H1 (cell line): ENCODE measurements at regions not wholly inside any gene's neighbourhood (a gene's known extent, or its start where the extent isn't known, plus 50 kb on each side); places are given as distances from the start of the nearest gene placed in this dataset.

Experiments
- CTCF ChIA-PET: fragments of 300-600 bp; sonication (Branson Sonifier 250); formaldehyde crosslinking; loops from one replicate; lab custom pipeline; 2021; ENCODE audit not compliant: partially characterized antibody; lab: Charles Lee
- POLR2A ChIA-PET: fragments of 300-600 bp; sonication (Branson Sonifier 250); formaldehyde crosslinking; loops from one replicate; lab custom pipeline; 2021; ENCODE audit warnings: inconsistent platforms; ENCODE audit not compliant: partially characterized antibody; lab: Charles Lee
- DNase-seq, 2 experiments: peaks; one replicate each; pipeline versions ENCODE4 v3.0.0 to v3.0.0-alpha.2; 2010 to 2022; ENCODE audit warnings: low spot score in 2 of 2, low read depth in 1 of 2, mixed read lengths in 1 of 2
- FAIRE-seq: peaks from 2 replicates; lab custom pipeline; 2011; peaks lifted over from hg19 to GRCh38; lab: Jason Lieb, UNC
- H2AFZ ChIP-seq: 2 replicates; pipeline ENCODE4 v1.8.1; 2012; ENCODE audit warnings: low read length, inconsistent platforms
- H2AK5ac ChIP-seq: 2 replicates; pipeline ENCODE4 v1.6.1; 2013; ENCODE audit warnings: low read depth, low read length
- H2BK120ac ChIP-seq: replicated peaks from 2 replicates; pipeline ENCODE3; 2013; ENCODE audit warnings: low read depth, low read length, inconsistent platforms
- H2BK12ac ChIP-seq: 2 replicates; pipeline ENCODE4 v1.6.1; 2013; ENCODE audit warnings: low read depth, low read length
- H2BK15ac ChIP-seq: 2 replicates; pipeline ENCODE4 v1.6.1; 2013; ENCODE audit warnings: low read length
- H2BK20ac ChIP-seq: 2 replicates; pipeline ENCODE4 v1.6.1; 2013; ENCODE audit warnings: low read length
- H2BK5ac ChIP-seq: 2 replicates; pipeline ENCODE4 v1.6.1; 2013; ENCODE audit warnings: low read depth, low read length
- H3K14ac ChIP-seq: 2 replicates; pipeline ENCODE4 v1.6.1; 2013; ENCODE audit warnings: inconsistent platforms; ENCODE audit not compliant: insufficient read length
- H3K18ac ChIP-seq: 2 replicates; pipeline ENCODE4 v1.6.1; 2013; ENCODE audit warnings: low read length; ENCODE audit errors: extremely low read depth
- H3K23ac ChIP-seq: 2 replicates; pipeline ENCODE4 v1.6.1; 2013; ENCODE audit warnings: inconsistent platforms; ENCODE audit not compliant: insufficient read length
- H3K23me2 ChIP-seq: 2 replicates; pipeline ENCODE4 v1.6.1; 2013; ENCODE audit warnings: low read depth, low read length
- H3K27ac ChIP-seq: 2 replicates; pipeline ENCODE4 v1.6.1; 2011; ENCODE audit warnings: low read depth, low read length, inconsistent platforms
- H3K27me3 ChIP-seq, 4 experiments: replicated peaks in 1 of 4; 1 replicate in 1 of 4; 2 replicates in 3 of 4; pipeline versions ENCODE4 v1.6.1 to v1.8.1; 2011 to 2013; ENCODE audit warnings: low read length in 3 of 4, mild to moderate bottlenecking in 3 of 4, inconsistent platforms in 2 of 4, mixed read lengths in 2 of 4, moderate library complexity in 1 of 4; ENCODE audit not compliant: control insufficient read depth in 3 of 4, insufficient read depth in 3 of 4; ENCODE audit errors: extremely low read depth in 1 of 4
- H3K36me3 ChIP-seq, 4 experiments: 2 replicates each; pipeline versions ENCODE4 v1.6.1 to v1.8.1; 2011 to 2013; ENCODE audit warnings: mild to moderate bottlenecking in 4 of 4, low read length in 3 of 4, moderate library complexity in 2 of 4, control low read depth in 1 of 4, inconsistent platforms in 1 of 4; ENCODE audit not compliant: insufficient read depth in 4 of 4, control insufficient read depth in 2 of 4
- H3K4ac ChIP-seq: replicated peaks from 2 replicates; pipeline ENCODE3; 2013; ENCODE audit warnings: low read length, low read depth, mixed read lengths, inconsistent platforms; ENCODE audit not compliant: insufficient read length
- H3K4me1 ChIP-seq, 4 experiments: replicated peaks in 1 of 4; 1 replicate in 1 of 4; 2 replicates in 3 of 4; pipeline versions ENCODE4 v1.6.1 to v1.8.1; 2011 to 2013; ENCODE audit warnings: low read length in 3 of 4, inconsistent platforms in 2 of 4, mixed read lengths in 1 of 4; ENCODE audit not compliant: insufficient read depth in 4 of 4, control insufficient read depth in 3 of 4
- H3K4me2 ChIP-seq, 2 experiments: 2 replicates each; pipeline versions ENCODE4 v1.6.1 to v1.8.1; 2011 to 2013; ENCODE audit warnings: low read depth in 2 of 2, low read length in 2 of 2, control low read depth in 1 of 2, inconsistent platforms in 1 of 2, mild to moderate bottlenecking in 1 of 2; ENCODE audit not compliant: insufficient read depth in 1 of 2
- H3K4me3 ChIP-seq, 4 experiments: fragments of 200-600, 300-600 bp in 1 of 4; sonication (generic), shearing (Covaris generic), sonication (Bioruptor Twin) in 1 of 4; 2 replicates each; pipeline versions ENCODE4 v1.5.1 to v1.8.1; 2011 to 2016; ENCODE audit warnings: low read length in 4 of 4, low read depth in 3 of 4, control low read depth in 2 of 4, inconsistent platforms in 2 of 4, mild to moderate bottlenecking in 2 of 4, mixed read lengths in 1 of 4, moderate library complexity in 1 of 4; ENCODE audit not compliant: insufficient read depth in 2 of 4; ENCODE audit errors: extremely low read depth in 1 of 4
- H3K56ac ChIP-seq: replicated peaks from 2 replicates; pipeline ENCODE3; 2013; ENCODE audit warnings: low read depth, mild to moderate bottlenecking, mixed read lengths, low read length, inconsistent platforms; ENCODE audit not compliant: insufficient read length
- H3K79me1 ChIP-seq: 2 replicates; pipeline ENCODE4 v1.6.1; 2013; ENCODE audit warnings: low read depth, low read length, control low read depth
- H3K79me2 ChIP-seq, 2 experiments: 2 replicates each; pipeline versions ENCODE4 v1.6.1 to v1.8.1; 2012 to 2013; ENCODE audit warnings: low read length in 2 of 2, mild to moderate bottlenecking in 2 of 2, inconsistent platforms in 1 of 2; ENCODE audit not compliant: insufficient read depth in 2 of 2, control insufficient read depth in 1 of 2
- H3K9ac ChIP-seq, 4 experiments: replicated peaks in 1 of 4; 1 replicate in 1 of 4; 2 replicates in 3 of 4; pipeline versions ENCODE4 v1.6.1 to v1.8.1; 2011 to 2013; ENCODE audit warnings: low read depth in 3 of 4, low read length in 3 of 4, control low read depth in 2 of 4, mild to moderate bottlenecking in 2 of 4, moderate library complexity in 2 of 4, inconsistent platforms in 1 of 4; ENCODE audit errors: extremely low read depth in 1 of 4
- H3K9me3 ChIP-seq, 2 experiments: 2 replicates each; pipeline versions ENCODE4 v1.6.1 to v1.8.1; 2012 to 2013; ENCODE audit warnings: mild to moderate bottlenecking in 2 of 2, moderate library complexity in 2 of 2, control low read depth in 1 of 2, inconsistent platforms in 1 of 2, low read depth in 1 of 2, low read length in 1 of 2, mixed read lengths in 1 of 2; ENCODE audit not compliant: insufficient read depth in 2 of 2
- H4K20me1 ChIP-seq, 2 experiments: replicated peaks in 1 of 2; 2 replicates each; pipeline versions ENCODE3 to v1.8.1; 2011 to 2013; ENCODE audit warnings: inconsistent platforms in 2 of 2, low read length in 2 of 2, mild to moderate bottlenecking in 1 of 2; ENCODE audit not compliant: insufficient read depth in 2 of 2, control insufficient read depth in 1 of 2
- H4K5ac ChIP-seq: 2 replicates; pipeline ENCODE4 v1.6.1; 2013; ENCODE audit warnings: low read length, low read depth, mixed read lengths, inconsistent platforms; ENCODE audit not compliant: insufficient read length
- H4K8ac ChIP-seq: 2 replicates; pipeline ENCODE4 v1.8.0; 2013; ENCODE audit warnings: mild to moderate bottlenecking, moderate library complexity, low read length, inconsistent platforms; ENCODE audit not compliant: insufficient read depth; ENCODE audit errors: extremely low read depth
- H4K91ac ChIP-seq: replicated peaks from 2 replicates; pipeline ENCODE3; 2013; ENCODE audit warnings: low read length, mixed read lengths, inconsistent platforms; ENCODE audit not compliant: insufficient read length
- ASH2L ChIP-seq: fragments of 200-600, 300-600 bp; sonication (generic); IDR thresholded peaks from one replicate; pipeline ENCODE4 v1.7.1; 2017; ENCODE audit warnings: low read length
- GTF2F1 ChIP-seq: IDR thresholded peaks from 2 replicates; pipeline ENCODE4 v1.6.1; 2012; ENCODE audit warnings: low read depth, low read length, improper control_type of control experiment, borderline replicate concordance
- NRF1 ChIP-seq: IDR thresholded peaks from 2 replicates; pipeline ENCODE4 v1.6.1; 2011; ENCODE audit warnings: mild to moderate bottlenecking, low read depth, low read length, improper control_type of control experiment
- PHF8 ChIP-seq: fragments of 200-600 bp; sonication (generic); conservative IDR thresholded peaks from 2 replicates; pipeline ENCODE4 v1.7.1; 2012; ENCODE audit warnings: low read depth, mild to moderate bottlenecking, inconsistent platforms, low read length, moderate library complexity
- RBBP5 ChIP-seq: IDR thresholded peaks from 2 replicates; pipeline ENCODE4 v1.7.1; 2012; ENCODE audit warnings: low read depth, mild to moderate bottlenecking, inconsistent platforms, low read length, moderate library complexity, borderline replicate concordance
- RFX5 ChIP-seq: IDR thresholded peaks from 2 replicates; pipeline ENCODE4 v1.6.1; 2011; ENCODE audit warnings: low read depth, low read length, improper control_type of control experiment, borderline replicate concordance
- SIRT6 ChIP-seq: IDR thresholded peaks from one replicate; pipeline ENCODE4 v1.7.1; 2012; ENCODE audit warnings: low read length, inconsistent platforms
- ZNF274 ChIP-seq: IDR thresholded peaks from 2 replicates; pipeline ENCODE4 v1.7.0; 2012; ENCODE audit warnings: low read length, borderline replicate concordance; ENCODE audit errors: extremely low read depth
- WGBS, 2 experiments: shearing (Covaris generic) in 1 of 2; methylation state at CpG; one replicate each; pipeline versions ENCODE4 v1.1.6 to v1.1.7; 2013 to 2015; ENCODE audit warnings: low lambda C conversion rate in 2 of 2, mixed read lengths in 2 of 2, inconsistent platforms in 1 of 2, low coverage in 1 of 2, missing lambda C conversion rate in 1 of 2; ENCODE audit not compliant: insufficient replicate concordance in 2 of 2, insufficient coverage in 1 of 2, insufficient read length in 1 of 2; ENCODE audit errors: extremely low coverage in 1 of 2, missing lambda C conversion rate in 1 of 2; 5-methylcytosine and 5-hydroxymethylcytosine counted together
- TF ChIP-seq, protein P1 (sequence below), 3 experiments: IDR thresholded peaks; 1 replicate in 2 of 3; 2 replicates in 1 of 3; pipeline versions ENCODE4 v1.5.1 to v1.6.1; 2011; ENCODE audit warnings: low read length in 3 of 3, mild to moderate bottlenecking in 3 of 3, inconsistent platforms in 2 of 3, low read depth in 1 of 3, moderate library complexity in 1 of 3; ENCODE audit not compliant: insufficient read depth in 1 of 3; ENCODE audit errors: control extremely low read depth in 1 of 3

DNA sequence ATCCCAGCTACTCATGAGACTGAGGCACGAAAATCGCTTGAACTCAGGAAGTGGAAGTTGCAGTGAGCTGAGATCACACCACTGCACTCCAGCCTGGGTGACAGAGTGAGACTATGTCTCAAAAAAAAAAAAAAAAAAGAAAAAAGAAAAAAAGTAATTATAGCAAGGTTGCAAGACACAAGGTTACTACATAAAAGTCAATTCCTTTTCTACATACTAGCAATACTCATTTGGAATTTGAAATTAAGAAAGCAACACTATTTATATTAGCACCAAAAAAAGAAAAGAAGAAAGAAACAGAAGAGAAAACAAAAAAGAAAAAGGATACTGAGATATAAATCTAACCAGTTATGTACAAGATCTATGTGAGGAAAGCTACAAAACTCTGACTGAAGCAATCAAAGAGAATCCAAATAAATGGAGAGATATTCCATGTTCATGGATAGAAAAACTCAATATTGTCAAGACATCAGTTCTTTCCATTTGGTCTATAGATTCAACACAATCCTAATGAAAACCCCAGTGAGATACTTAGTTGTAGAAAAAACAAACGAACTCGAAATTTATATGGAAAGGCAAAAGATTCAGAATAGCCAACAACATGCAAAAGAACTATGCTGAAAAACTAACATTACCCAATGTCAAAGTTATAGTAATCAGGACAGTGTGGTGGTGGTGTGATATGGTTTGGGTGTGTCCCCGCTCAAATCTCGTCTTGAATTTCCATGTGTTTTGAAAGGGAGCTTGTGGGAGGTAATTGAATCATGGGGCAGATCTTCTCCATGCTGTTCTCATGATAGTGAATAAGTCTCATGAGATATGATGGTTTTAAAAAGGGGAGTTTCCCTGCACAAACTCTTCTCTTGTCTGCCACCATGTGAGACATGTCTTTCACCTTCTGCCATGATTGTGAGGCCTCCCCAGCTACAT lies 73.3 kb downstream of the GPX5 start:
- H3K9me3 ChIP-seq = no peaks in the 10 kb centered on the region
- no peak overlapping the region for H4K5ac ChIP-seq
- H2BK12ac ChIP-seq = no peak overlapping the region
- H3K4me1 ChIP-seq = peaks cover 0 to 4% (median 0%) of the 10 kb centered on the region in 4 experiments; a peak in 1 of 7 replicates
- no peak overlapping the region for H3K4me3 ChIP-seq
- no peak overlapping the region for H3K9ac ChIP-seq
- no peak overlapping the region for H3K23ac ChIP-seq
- H3K27me3 ChIP-seq = no peaks in the 10 kb centered on the region
- H3K56ac ChIP-seq = no peak overlapping the region
- no peak overlapping the region for H2BK120ac ChIP-seq
- no peak overlapping the region for H2BK5ac ChIP-seq
- H3K14ac ChIP-seq = no peak overlapping the region
- DNase-seq (no peak), FAIRE-seq (no peak)
- no peak overlapping the region for H2BK15ac ChIP-seq
- H3K18ac ChIP-seq = no peak overlapping the region
- H2BK20ac ChIP-seq = no peak overlapping the region
- no peak overlapping the region for H2AFZ ChIP-seq
- peak overlapping the region in 1 of 2 experiments; percentile 70; a peak in 1 of 4 replicates for H3K4me2 ChIP-seq
- no peak overlapping the region for H3K27ac ChIP-seq
- no peak overlapping the region for H2AK5ac ChIP-seq
- ChIA-PET POLR2A (interaction anchor here (1.1 to 1.6 kb wide), 2 partner anchors 9 to 110 kb away, joined by 3 to 4 read pairs; no protein-coding TSS in a partner anchor), CTCF (interaction anchor here (1.0 kb wide), 1 partner anchor 71 kb away, joined by 3 read pairs; no protein-coding TSS in a partner anchor)
- H3K79me2 ChIP-seq = no peaks in the 10 kb centered on the region
- no peak overlapping the region for H4K8ac ChIP-seq
- no peak overlapping the region for H3K4ac ChIP-seq
- 89% methylated on average over 6 of the region's 6 CpGs; no CpG with 5 or more reads in 1 of the 2 experiments for WGBS, 2 experiments
- no peak overlapping the region for H4K91ac ChIP-seq
- H3K23me2 ChIP-seq = no peaks in the 10 kb centered on the region; the same call in 1 of the 2 replicates
- H3K79me1 ChIP-seq = no peaks in the 10 kb centered on the region
- H4K20me1 ChIP-seq = no peaks in the 10 kb centered on the region
- no peaks in the 10 kb centered on the region for H3K36me3 ChIP-seq
- no peak for TF ChIP-seq ASH2L
- no peak for TF ChIP-seq RFX5
- no peak for TF ChIP-seq NRF1
- TF ChIP-seq PHF8 = no peak
- TF ChIP-seq, protein P1, sequence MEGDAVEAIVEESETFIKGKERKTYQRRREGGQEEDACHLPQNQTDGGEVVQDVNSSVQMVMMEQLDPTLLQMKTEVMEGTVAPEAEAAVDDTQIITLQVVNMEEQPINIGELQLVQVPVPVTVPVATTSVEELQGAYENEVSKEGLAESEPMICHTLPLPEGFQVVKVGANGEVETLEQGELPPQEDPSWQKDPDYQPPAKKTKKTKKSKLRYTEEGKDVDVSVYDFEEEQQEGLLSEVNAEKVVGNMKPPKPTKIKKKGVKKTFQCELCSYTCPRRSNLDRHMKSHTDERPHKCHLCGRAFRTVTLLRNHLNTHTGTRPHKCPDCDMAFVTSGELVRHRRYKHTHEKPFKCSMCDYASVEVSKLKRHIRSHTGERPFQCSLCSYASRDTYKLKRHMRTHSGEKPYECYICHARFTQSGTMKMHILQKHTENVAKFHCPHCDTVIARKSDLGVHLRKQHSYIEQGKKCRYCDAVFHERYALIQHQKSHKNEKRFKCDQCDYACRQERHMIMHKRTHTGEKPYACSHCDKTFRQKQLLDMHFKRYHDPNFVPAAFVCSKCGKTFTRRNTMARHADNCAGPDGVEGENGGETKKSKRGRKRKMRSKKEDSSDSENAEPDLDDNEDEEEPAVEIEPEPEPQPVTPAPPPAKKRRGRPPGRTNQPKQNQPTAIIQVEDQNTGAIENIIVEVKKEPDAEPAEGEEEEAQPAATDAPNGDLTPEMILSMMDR (IDR thresholded peaks at IDR 0.05; ENCODE audit: control extremely low read depth in 1 of 3, insufficient read depth in 1 of 3, low read depth in 1 of 3, low read length in 3 of 3) = no peak
- no peak for TF ChIP-seq GTF2F1
- no peak for TF ChIP-seq ZNF274
- TF ChIP-seq SIRT6 = no peak
- TF ChIP-seq RBBP5 = no peak
